Activated T-cell treated with anti-CD3 and anti-CD28 coated beads for 4 hours (primary cell): ENCODE measurements at regions not wholly inside any gene's neighbourhood (a gene's known extent, or its start where the extent isn't known, plus 50 kb on each side); places are given as distances from the start of the nearest gene placed in this dataset.
"Not testable (repeated sequence)": the region's sequence is repeated elsewhere in the genome, so short reads cannot be mapped to it uniquely, and the experiment has no call there.

ENCODE experiments used
- DNase-seq: peaks from one replicate; pipeline ENCODE4 v3.0.0-alpha.2; 2020

GRCh38 chr12:67540920-67541624 lies 107.5 kb upstream of the DYRK2 start:
- no peak for DNase-seq

DNA sequence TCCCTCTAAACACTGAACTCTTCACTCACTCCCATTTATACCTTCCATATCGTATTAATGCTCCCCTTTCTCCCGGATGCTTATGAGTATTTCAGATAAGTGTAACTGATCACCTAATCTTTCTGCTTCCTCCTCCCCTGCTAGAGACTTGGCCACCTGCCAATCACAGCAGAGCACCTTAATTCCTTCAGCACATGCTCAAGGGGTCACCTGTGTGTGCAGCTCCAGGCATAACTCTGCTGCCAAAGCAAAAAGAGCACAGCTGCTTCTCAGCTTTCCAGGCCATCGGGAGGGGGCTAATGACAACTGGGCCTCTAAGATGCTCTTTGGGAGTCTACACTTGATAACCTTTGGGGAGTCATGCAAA lies 106.9 kb upstream of the DYRK2 start:
- DNase-seq, result no peak

DNA sequence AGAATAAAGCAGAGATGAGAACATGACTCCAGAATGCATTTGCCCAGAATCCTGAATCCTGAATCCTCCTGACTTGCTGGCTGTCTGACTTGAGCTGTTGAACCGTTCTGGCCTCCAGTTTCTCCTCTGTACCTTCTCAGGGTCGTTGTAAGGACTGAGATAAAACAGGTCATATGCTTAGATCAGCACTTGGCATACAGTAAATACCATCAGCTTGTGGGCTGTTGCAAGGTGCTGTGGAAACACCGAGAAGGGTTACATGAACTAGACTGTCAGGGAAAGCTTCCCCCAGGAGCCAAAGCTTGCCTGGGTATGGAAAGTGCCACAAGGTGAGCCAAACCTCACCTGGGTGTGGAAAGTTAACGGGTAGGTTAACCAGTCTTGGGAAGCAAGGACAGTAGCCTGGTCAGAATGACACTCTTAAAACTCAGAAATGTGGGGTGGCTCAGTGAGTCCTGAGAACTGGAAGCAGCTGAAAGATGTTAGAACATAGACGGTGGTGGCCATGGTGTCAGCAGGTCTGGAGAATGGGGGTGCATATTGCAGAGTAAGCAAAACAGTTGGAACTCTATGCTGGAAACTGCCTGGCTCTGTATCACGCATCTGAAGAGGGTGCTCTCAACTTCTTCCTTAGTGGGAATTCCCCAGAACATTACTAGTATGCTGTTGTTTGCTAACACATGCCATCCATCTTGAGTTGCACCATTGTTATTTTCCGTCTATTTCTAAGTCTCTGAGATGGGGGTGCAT lies 105.3 kb upstream of the DYRK2 start:
- DNase-seq, result no peak

GRCh38 chr12:67545298-67545697 lies 103.2 kb upstream of the DYRK2 start:
- no peak for DNase-seq

- no peak for DNase-seq
Measured at GRCh38 chr12:67546746-67547145, 101.8 kb upstream of the DYRK2 start.

GRCh38 chr12:67555075-67555717 lies 93.3 kb upstream of the DYRK2 start:
- DNase-seq, result not testable (repeated sequence)

- no peak for DNase-seq
Measured at GRCh38 chr12:67558775-67559174, 89.8 kb upstream of the DYRK2 start.

DNA sequence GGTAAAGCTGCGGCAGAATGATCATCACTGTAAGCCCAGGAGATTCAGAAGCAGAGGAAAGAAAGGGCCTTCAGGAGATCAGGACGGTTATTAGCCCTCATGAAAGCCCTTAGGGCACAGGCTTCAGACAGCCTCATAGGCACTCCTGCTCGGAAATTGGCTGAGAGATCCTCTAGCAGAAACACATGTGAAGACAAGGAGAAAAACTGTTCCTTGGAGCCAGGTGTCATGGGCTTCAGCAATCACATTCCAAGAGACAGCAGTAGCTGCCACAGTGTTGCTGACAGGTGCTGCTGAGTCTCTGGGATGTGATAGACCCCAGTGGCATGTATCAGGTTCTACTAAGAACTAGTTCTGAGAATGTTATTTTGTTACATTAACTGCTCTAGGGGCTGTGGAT lies 88.8 kb upstream of the DYRK2 start:
- DNase-seq, result no peak

DNA sequence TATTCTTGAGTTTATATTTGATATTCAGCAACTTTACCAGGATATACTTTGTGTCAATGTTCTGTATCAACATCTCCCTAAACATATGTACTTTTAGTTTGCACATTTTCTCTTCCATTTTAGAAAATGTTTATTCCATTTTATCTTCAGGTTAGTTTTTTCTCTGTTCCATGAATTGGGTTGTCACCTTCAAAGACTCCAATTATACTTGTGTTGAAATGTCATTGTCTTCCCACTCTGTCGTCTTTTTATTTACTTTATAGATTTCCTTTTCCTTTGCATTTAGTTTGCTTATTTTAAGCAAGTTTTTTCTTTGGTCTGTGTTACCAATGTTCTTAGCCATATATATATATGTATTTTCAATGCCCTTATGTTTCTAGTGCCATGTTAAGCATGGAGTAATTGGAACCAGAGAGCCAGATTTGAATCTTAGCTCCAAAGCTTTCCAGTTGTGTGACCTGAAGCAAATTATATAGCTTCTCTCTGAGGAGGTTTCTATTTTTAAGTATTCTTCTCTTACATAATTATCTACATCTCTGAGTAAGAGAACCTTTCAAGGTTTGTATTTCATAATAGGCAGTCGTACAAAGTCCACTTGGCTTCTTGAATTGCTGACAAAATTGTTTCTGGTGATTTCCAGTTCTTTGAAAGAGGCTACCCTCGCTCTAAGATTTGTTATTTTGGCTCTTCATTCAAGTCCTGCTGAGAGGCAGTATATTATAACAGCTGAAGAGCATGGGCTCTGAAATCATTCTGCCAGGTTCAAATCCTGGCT lies 85.8 kb upstream of the DYRK2 start:
- no peak for DNase-seq

GRCh38 chr12:67568055-67568454 lies 80.5 kb upstream of the DYRK2 start:
- no peak for DNase-seq

DNA sequence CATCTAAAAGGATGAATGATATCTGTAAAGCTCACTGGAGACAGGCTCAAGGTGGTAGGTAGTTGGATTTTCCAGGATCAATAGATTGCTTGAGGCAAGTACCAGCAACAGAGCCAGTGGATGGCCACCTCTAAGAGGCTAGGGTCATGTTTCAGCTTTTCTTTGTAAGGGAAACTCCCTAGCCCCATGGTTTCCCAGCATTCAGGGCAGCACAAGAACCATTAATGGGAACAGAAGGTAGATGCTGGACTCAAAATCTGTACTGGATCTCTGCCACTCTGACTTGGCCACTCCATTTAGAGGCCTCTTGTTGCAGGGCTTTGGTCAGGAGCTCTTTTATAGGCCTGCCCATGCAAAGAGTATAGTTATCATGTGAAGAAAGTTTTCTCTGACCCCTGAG lies 76.1 kb upstream of the DYRK2 start:
- no peak for DNase-seq

- DNase-seq, result no peak
Measured at GRCh38 chr12:67573566-67573965, 75.0 kb upstream of the DYRK2 start.

DNA sequence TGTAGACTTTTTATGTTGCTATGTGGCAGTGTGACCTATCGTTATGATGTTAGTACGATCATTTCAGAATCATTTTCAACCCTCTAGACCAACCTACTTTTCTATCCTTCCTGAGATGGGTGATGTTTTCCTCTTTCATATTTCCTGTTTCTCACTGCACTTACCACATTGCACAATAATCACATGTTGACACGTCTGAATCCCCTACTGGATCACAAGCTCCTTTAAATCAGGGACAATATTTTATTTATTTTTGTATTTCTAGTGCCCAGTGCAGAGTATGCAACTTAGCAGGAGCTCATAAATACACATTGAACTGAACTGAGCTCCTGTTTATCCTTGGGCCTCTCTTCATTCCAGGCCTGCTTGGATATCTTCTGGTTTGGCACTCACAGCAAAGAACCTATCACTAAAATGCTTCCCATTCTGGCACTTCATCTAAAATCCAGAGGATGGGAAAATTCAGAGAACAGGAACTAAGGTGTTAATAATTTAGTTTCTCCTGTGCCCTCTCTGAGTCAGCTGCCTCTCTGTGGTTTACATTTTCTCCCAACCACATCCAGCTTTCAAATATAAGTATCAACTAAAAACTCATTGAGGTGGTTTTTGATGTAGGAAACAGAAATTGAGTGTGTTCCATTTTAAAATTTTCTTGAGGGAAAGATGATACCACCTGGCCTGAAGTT lies 69.4 kb upstream of the DYRK2 start:
- no peak for DNase-seq

- no peak for DNase-seq
Measured at GRCh38 chr12:67579662-67580003, 68.9 kb upstream of the DYRK2 start.

GRCh38 chr12:67582238-67582834 lies 66.2 kb upstream of the DYRK2 start:
- no peak for DNase-seq

GRCh38 chr12:67582844-67583243 lies 65.7 kb upstream of the DYRK2 start:
- DNase-seq, result no peak

- DNase-seq, result no peak
Measured at GRCh38 chr12:67586951-67587350, 61.6 kb upstream of the DYRK2 start.

- DNase-seq, result no peak
Measured at GRCh38 chr12:67589078-67589477, 59.5 kb upstream of the DYRK2 start.

DNA sequence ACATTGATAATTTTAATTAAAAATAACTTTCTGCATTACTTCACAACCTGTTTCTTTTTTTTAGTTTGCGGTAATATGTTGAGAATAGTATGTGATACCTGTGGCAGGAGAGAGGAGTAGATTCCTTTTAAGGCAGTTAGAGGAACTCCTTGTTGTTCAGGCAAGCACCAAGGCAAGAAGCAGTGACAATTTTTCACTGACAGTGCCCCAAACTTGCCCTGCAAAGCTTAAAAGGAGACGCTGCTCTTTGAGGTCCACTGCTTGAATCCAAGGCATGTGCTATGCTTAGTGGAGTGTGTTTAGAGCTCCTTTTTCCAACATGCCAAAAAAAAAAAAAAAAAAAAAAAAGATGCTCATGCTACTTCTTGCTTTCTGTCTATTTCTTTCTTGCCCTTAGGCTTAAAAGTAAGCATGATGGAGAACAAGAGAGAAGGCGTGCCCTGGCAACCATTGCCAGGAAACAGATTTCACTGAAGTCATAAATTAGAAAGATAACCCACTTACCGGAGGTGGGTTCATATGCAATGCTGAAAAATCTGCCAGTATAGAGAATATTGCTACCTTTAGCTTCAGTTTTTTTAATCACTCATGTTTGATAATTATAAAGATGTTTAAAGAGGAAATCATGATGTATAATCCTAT lies 58.3 kb upstream of the DYRK2 start:
- no peak for DNase-seq

GRCh38 chr12:67592228-67593011 lies 56.1 kb upstream of the DYRK2 start:
- no peak for DNase-seq

DNA sequence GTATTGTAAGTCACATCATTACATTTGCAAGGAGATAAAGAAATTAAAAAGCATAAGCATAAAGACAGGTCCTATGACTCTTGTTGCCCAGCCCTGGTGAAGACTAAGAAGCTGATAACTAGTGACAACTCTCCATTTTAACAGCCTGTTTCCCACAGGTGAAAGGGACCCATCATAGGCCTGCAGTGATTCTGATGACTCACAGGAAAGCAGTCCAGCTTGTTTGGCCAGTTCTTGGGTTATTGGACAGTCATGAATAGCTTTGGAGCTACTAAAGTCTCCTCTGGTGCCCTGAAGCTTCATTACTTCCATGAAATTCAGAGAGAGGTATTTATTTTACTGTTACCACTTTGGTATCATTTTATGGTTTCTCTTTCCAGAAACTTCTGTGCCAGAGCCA lies 55.5 kb upstream of the DYRK2 start:
- DNase-seq, result no peak
